ENCODE measurements at regions not wholly inside any gene's neighbourhood (a gene's known extent, or its start where the extent isn't known, plus 50 kb on each side); places are given as distances from the start of the nearest gene placed in this dataset.

DNA sequence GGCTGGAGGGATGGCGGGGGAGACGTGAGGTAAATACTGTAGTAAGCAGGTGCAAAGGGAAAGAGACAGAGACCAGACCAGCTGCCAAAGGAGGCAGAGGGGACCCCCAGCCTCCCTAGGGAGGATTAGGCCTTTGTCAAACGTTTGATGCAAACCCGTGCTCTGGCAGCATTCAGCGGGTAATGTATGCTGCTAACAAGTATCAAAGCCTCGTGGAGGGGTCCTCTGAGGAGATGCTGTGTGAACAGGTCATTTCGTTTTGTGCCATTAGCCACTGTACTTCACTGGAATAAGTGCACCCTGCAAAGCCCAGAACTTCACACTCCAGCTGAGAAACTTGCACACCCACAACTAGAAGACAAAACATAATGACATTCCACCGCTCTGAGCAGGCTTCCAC, 644.5 kb downstream of the NPHP4 start:
- ChIA-PET POLR2A (no interaction called here), CTCF (no interaction called here)
- H3K4me3 Mint-ChIP-seq = no peak overlapping the region
- H3K27ac Mint-ChIP-seq = no peak overlapping the region
- peaks cover 2% of the 10 kb centered on the region for H3K27me3 Mint-ChIP-seq
- peaks cover 12% of the 10 kb centered on the region for H3K4me1 Mint-ChIP-seq
- H3K9me3 Mint-ChIP-seq = peaks cover 22% of the 10 kb centered on the region
- DNase-seq = no peak
- H3K36me3 Mint-ChIP-seq (ENCODE audit: low read depth) = peaks cover 5% of the 10 kb centered on the region

DNA sequence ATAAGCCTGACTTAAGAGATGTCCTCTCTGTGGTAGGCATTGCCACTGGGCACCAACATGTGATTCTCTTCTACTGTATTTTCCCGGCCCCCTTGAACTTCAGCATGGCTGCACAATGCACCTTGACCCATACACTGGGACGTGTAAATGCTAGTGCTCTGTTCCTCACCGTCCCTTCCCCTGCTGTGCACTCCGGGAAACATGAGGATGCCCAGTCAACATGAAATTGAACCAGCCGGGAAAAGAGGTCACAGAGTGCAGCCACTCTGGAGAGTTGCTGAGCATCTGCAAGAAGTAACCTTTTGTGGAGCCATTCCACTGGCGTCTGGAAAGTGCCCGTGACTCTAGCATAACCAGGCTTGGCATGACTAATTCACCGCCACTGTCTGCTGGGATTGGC, 646.7 kb downstream of the NPHP4 start:
- H3K27ac Mint-ChIP-seq = no peak overlapping the region
- peaks cover 13% of the 10 kb centered on the region for H3K4me1 Mint-ChIP-seq
- H3K9me3 Mint-ChIP-seq = peaks cover 22% of the 10 kb centered on the region
- peaks cover 2% of the 10 kb centered on the region for H3K27me3 Mint-ChIP-seq
- DNase-seq = no peak
- no peak overlapping the region for H3K4me3 Mint-ChIP-seq
- peaks cover 5% of the 10 kb centered on the region for H3K36me3 Mint-ChIP-seq (ENCODE audit: low read depth)
- ChIA-PET CTCF (no interaction called here), POLR2A (no interaction called here)

DNA sequence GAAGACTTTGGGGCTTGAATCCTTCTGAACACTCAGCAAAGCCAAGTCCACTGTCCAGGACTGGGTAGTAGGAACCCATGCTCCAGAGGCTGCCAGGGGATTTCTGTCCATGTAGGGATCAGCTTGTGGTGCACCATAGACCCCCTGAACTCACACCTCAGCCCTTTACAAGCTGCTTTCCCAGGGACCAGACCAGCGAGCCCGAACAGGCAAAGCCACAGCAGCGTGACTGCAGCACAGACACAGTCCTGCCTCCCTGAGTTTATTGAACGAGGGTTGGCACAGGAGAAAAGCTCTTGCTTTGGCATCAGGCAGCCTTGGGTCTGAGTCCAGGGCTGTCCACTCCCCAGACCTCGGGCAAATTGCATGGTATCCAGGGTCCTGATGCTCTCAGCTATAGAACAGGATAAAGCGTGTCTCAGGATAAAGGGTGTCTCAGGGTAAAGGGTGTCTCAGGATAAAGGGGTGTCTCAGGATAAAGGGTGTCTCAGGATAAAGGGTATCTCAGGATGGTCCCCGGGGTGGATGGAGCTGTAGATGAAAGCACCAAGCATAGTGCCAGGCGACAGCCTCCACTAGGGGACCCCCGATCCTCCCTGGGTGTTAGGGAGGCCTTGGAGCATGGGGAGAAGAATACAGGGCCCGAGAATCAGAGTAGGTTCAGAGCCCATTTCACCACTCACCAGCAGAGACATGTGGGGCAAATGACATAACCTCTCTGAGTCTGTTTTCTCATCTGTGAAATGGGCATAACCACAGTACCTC, 648.8 kb downstream of the NPHP4 start:
- Mint-ChIP-seq H3K27ac (no peak overlapping the region), H3K36me3 (ENCODE audit: low read depth) (no peaks in the 10 kb centered on the region), H3K27me3 (peaks cover 2% of the 10 kb centered on the region), H3K4me3 (no peak overlapping the region), H3K9me3 (peaks cover 7% of the 10 kb centered on the region), H3K4me1 (peaks cover 6% of the 10 kb centered on the region)
- ChIA-PET CTCF (interaction anchor here (1.2 kb wide), 1 partner anchor 46 kb away, joined by 3 read pairs; no protein-coding TSS in a partner anchor), POLR2A (no interaction called here)
- DNase-seq = no peak

DNA sequence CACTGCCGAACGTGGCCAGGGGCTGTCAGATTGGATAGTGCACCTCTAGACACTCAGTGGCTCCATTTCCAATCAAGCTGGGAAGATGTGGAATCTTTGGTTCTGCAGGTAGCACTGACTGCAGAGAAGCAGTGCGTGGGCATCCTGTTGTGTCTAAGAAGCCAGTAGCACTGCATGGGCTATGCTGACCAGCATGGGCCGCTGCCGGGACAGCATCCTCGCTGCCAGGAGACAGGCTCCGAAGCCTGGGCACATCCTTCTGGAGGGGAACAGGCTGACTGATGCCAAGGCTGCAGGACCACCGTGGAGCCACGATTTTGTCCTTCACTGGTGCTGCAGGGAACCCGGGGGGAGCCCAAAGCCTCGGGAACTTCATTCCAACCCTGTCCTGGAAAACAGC, 649.4 kb downstream of the NPHP4 start:
- Mint-ChIP-seq H3K27me3 (peaks cover 2% of the 10 kb centered on the region), H3K9me3 (peaks cover 7% of the 10 kb centered on the region), H3K4me1 (peaks cover 6% of the 10 kb centered on the region), H3K36me3 (ENCODE audit: low read depth) (no peaks in the 10 kb centered on the region), H3K4me3 (no peak overlapping the region), H3K27ac (no peak overlapping the region)
- no peak for DNase-seq
- ChIA-PET CTCF (interaction anchor here (0.6 to 1.2 kb wide), 2 partner anchors 46 to 207 kb away, joined by 3 to 5 read pairs; no protein-coding TSS in a partner anchor), POLR2A (no interaction called here)

DNA sequence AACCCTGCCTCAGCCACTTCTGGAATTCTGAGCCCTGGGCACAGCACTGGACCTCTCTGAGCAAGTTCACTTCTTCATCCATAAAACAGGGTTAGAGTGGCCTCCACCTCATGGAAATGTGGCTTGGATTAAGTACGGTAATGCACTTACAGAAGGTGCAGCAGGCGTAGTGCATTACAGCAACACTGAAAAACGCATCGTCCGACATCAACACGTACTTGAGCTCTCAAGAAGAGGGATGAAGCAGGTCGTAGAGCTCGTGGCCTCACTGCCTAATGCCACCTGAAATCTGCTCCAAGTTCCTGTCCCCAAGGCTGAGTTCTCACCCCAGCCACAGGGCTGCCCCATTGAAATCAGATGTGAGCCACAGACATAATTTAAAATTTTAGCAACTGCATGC, 650.1 kb downstream of the NPHP4 start:
- Mint-ChIP-seq H3K4me1 (peaks cover 5% of the 10 kb centered on the region), H3K27ac (no peak overlapping the region), H3K36me3 (ENCODE audit: low read depth) (no peaks in the 10 kb centered on the region), H3K4me3 (no peak overlapping the region), H3K27me3 (peaks cover 2% of the 10 kb centered on the region), H3K9me3 (peaks cover 4% of the 10 kb centered on the region)
- ChIA-PET CTCF (interaction anchor here (0.6 kb wide), 1 partner anchor 208 kb away, joined by 5 read pairs; no protein-coding TSS in a partner anchor), POLR2A (no interaction called here)
- no peak for DNase-seq

DNA sequence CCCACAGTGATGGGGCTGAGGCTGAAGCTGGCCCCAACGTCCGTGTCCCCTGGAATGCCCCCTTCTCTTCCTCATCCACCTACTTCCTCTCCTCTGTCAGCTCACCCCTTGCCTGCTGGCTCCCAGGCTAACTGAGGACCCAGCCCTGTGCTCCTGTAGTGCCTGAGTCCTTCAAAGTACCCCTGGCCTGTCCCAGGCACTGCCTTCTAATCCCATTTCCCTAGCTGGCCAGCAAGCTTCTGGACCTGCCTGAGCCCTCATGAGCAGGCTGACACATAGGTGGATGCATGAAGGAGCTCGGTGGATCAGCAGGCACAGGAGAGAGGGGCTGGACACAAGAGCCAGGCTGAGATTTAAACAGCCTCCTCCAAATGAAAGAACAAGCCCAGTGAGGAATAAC, 650.8 kb downstream of the NPHP4 start:
- H3K9me3 Mint-ChIP-seq = no peaks in the 10 kb centered on the region
- no peaks in the 10 kb centered on the region for H3K27me3 Mint-ChIP-seq
- CTCF ChIA-PET = interaction anchor here (1.1 kb wide), 1 partner anchor 140 kb away, joined by 3 read pairs; no protein-coding TSS in a partner anchor
- peaks cover 1% of the 10 kb centered on the region for H3K4me1 Mint-ChIP-seq
- no peak for DNase-seq
- POLR2A ChIA-PET = no interaction called here
- H3K27ac Mint-ChIP-seq = no peak overlapping the region
- H3K36me3 Mint-ChIP-seq (ENCODE audit: low read depth) = no peaks in the 10 kb centered on the region
- H3K4me3 Mint-ChIP-seq = no peak overlapping the region

DNA sequence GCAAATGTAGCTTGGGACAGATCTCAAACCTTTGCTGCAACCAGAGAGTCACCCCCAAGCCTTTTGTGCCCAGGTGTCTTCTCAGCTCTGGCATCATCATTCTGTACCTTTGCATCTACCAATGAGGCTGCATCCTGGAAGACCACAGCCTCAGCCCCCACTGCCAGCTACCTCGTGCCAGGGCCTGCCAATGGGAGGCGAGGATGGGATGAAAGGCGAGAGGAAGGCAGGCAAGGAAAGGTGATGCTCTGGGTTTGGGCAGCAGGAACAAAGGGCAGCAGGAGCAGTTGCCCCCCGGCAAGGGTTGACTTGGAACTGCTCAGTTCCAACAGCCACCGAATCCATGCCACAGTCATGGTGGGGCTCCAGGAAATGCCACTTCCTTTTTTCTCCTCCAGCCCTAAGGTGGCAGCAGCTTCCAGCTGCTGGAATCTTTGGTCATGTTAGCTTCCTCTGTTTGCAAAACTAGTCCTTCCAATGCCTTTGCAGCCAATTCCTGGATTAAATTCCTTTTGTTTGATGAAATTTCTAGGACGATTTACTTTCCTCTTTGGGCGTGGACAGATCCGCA, 651.6 kb downstream of the NPHP4 start:
- CTCF ChIA-PET = interaction anchor here (0.9 to 1.3 kb wide), 3 partner anchors 30 to 141 kb away, joined by 3 to 4 read pairs (median 3); no protein-coding TSS in a partner anchor
- no peak for DNase-seq
- Mint-ChIP-seq H3K27ac (no peak overlapping the region), H3K4me1 (peaks cover 1% of the 10 kb centered on the region), H3K4me3 (no peak overlapping the region), H3K27me3 (no peaks in the 10 kb centered on the region), H3K9me3 (no peaks in the 10 kb centered on the region), H3K36me3 (ENCODE audit: low read depth) (no peaks in the 10 kb centered on the region)
- POLR2A ChIA-PET = no interaction called here

DNA sequence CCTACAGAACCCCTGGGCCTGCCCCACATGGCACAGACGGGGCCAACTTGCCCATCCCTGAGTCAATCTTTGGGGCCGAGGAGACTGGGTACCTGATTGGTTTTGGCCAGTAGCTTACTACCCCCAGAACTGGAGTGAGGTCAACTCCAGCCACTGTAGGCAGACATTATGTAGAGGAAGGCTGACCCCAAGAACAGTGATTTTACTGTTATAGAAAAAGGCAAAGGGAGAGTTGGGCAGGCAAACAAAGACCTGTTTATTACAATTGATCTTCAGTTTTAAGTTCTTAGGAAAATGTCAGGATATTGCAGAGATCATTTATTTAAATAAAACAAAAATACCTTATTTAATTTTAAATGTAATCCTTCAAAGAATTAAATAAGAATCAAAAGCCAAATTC, 653.8 kb downstream of the NPHP4 start:
- Mint-ChIP-seq H3K4me3 (no peak overlapping the region), H3K27ac (no peak overlapping the region), H3K9me3 (peaks cover 5% of the 10 kb centered on the region), H3K4me1 (peaks cover 1% of the 10 kb centered on the region), H3K27me3 (no peaks in the 10 kb centered on the region), H3K36me3 (ENCODE audit: low read depth) (no peaks in the 10 kb centered on the region)
- no peak for DNase-seq
- ChIA-PET POLR2A (no interaction called here), CTCF (no interaction called here)

DNA sequence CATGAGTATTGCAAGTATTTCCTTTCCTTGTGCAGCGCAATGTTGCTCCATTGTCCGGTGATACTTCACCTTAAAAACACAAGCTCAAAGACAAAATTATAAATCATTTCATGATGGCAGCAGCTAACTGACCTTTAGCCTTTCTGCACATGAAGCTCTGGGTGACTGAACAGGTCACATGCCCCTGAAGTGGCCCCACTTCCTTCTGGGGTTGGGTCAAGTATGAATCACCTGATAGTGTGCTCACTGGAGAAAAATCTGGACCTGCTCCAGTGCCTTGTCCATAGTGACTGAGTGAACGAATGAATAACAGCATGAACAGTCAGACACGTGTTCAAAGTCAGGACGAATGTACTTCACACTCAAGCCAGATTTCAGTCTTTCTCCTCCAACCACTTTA, 658.9 kb downstream of the NPHP4 start:
- H3K27ac Mint-ChIP-seq = no peak overlapping the region
- CTCF ChIA-PET = no interaction called here
- H3K36me3 Mint-ChIP-seq (ENCODE audit: low read depth) = no peaks in the 10 kb centered on the region
- H3K4me3 Mint-ChIP-seq = no peak overlapping the region
- peaks cover 21% of the 10 kb centered on the region for H3K4me1 Mint-ChIP-seq
- no peaks in the 10 kb centered on the region for H3K27me3 Mint-ChIP-seq
- POLR2A ChIA-PET = no interaction called here
- no peak for DNase-seq
- peaks cover 15% of the 10 kb centered on the region for H3K9me3 Mint-ChIP-seq

DNA sequence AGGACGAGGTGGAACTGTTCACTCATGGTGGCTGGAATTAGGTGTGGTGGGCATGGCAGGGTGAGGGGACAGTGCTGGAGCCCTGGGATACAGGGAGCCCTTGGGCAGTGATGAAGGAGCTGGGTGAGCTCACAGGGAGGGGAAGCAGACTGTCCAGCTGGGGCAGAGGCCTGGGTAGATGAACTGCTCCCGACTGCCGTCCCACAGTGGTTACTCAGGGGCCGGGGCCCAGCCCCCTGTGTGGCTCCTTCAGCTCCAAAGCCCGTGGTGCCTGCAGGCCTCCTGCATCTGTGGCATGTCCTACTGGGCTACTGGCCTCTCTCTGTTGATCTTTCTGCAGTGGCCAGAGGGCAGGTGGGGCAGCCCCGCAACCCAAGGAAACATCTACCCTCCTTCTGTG, 661.1 kb downstream of the NPHP4 start:
- peaks cover 16% of the 10 kb centered on the region for H3K36me3 Mint-ChIP-seq (ENCODE audit: low read depth)
- POLR2A ChIA-PET = no interaction called here
- no peak overlapping the region for H3K4me3 Mint-ChIP-seq

DNA sequence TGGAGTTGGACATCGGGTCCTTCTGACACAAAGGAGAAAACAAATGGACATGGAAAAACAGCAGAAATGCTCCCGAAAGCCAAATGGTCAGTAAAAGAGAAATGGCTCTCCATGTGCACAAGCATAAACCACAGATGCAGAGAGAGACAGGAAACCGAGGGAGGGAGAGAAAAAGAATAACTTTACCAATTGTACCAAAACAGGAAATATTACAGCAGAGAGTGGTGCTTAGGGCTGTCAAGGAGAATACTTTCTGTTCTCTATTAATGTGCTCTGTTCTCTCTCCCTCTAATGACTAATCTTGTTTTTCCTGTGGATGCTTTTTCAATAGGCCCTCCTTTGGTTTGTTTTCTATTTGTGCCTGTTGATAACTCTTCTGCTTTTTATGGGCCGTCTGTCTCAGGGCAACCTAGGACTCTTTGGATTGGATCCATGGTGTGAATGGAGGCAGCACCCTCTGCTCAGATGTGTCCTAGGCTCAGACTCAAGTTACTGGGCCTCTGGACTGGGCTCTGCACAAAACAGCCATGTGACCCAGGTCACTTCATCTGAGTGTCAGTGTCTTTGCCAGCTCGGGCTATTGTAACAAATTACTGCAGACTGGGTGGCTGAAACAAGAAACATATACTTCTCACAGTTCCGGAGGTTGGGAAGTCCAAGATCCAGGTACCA, 663.0 kb downstream of the NPHP4 start:
- Mint-ChIP-seq H3K27me3 (no peaks in the 10 kb centered on the region), H3K27ac (peak overlapping the region; percentile 90), H3K9me3 (peaks cover 36% of the 10 kb centered on the region), H3K4me3 (no peak overlapping the region), H3K4me1 (peaks cover 26% of the 10 kb centered on the region), H3K36me3 (ENCODE audit: low read depth) (peaks cover 16% of the 10 kb centered on the region)
- CTCF ChIA-PET = no interaction called here
- no peak for DNase-seq
- POLR2A ChIA-PET = no interaction called here

More for the DNA sequence above, 661.1 kb downstream of the NPHP4 start:
- H3K27me3 Mint-ChIP-seq = no peaks in the 10 kb centered on the region
- peaks cover 26% of the 10 kb centered on the region for H3K4me1 Mint-ChIP-seq
- no peak overlapping the region for H3K27ac Mint-ChIP-seq
- H3K9me3 Mint-ChIP-seq = peaks cover 34% of the 10 kb centered on the region
- no peak for DNase-seq
- CTCF ChIA-PET = no interaction called here

DNA sequence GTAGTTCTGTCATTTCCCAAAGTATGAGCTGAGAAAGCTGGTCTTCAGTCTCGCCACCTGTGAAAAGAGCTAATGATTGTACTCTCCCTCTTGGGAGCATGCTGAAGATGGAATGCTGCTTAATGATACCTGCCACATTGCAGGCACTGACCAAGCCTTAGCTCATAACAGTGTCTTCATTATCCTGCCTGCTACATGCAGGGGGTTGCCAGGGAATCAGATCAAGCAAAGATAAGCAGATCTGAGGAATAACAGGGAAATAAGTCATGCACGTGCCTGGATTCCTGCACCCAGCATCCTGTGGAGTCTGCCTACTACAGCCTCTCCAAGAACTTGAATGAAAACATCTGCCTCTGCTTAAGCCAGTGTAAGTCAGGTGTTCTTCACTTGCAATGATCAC, 667.3 kb downstream of the NPHP4 start:
- Mint-ChIP-seq H3K27me3 (no peaks in the 10 kb centered on the region), H3K4me1 (peaks cover 20% of the 10 kb centered on the region), H3K36me3 (ENCODE audit: low read depth) (peaks cover 16% of the 10 kb centered on the region), H3K27ac (no peak overlapping the region), H3K4me3 (no peak overlapping the region), H3K9me3 (peaks cover 24% of the 10 kb centered on the region)
- DNase-seq = no peak
- ChIA-PET POLR2A (no interaction called here), CTCF (no interaction called here)

DNA sequence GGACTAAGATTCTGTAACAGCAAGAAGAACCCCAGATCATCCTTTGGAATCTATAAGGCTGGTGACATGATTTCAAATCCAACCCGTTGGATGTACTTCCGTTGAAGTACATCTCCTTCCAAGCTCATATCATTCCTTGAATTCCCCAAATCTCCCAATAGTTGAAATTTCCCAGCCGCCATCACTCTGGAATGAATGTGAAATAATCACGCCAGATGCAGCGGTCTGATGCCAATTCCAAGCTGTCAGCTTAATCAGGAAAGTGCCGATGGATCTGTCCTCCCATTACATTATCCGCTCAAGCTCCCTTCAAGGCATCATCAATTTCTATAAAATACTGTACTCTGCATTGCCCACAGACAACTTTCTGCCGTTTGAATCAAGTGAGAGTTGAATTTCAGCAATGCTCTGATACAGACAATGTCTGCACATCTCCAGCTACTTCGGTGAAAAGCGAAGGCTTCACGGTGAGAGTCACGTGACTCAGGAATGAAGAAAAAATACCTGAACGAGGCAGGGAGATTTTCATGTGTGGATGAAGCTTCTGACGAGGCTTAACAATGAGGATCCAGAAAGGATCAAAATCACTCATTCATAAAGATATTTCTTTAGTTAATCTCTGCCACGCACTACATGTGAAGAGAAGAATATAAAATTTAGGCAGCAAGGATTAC, 663.9 kb downstream of the AJAP1 start:
- POLR2A ChIA-PET = no interaction called here

More for the DNA sequence above, 663.9 kb downstream of the AJAP1 start:
- peaks cover 2% of the 10 kb centered on the region for H3K27me3 Mint-ChIP-seq
- no peaks in the 10 kb centered on the region for H3K36me3 Mint-ChIP-seq (ENCODE audit: low read depth)
- no peak overlapping the region for H3K4me3 Mint-ChIP-seq
- H3K27ac Mint-ChIP-seq = no peak overlapping the region
- H3K4me1 Mint-ChIP-seq = no peaks in the 10 kb centered on the region
- H3K9me3 Mint-ChIP-seq = no peaks in the 10 kb centered on the region
- DNase-seq = no peak
- CTCF ChIA-PET = no interaction called here
